CD8-positive, alpha-beta memory T cell (primary cell): ENCODE measurements at regions not wholly inside any gene's neighbourhood (a gene's known extent, or its start where the extent isn't known, plus 50 kb on each side); places are given as distances from the start of the nearest gene placed in this dataset.

Experiments
- CTCF ChIA-PET: fragments of 350-600 bp; sonication (Branson Sonifier 250); formaldehyde crosslinking; loops from one replicate; lab custom pipeline; 2021; ENCODE audit warnings: antibody characterized with exemption; lab: Charles Lee
- POLR2A ChIA-PET: fragments of 350-600 bp; sonication (Branson Sonifier 250); formaldehyde crosslinking; loops from one replicate; lab custom pipeline; 2021; ENCODE audit warnings: antibody characterized with exemption; lab: Charles Lee
- DNase-seq, 5 donors: peaks; one replicate each; pipeline versions ENCODE4 v3.0.0 to v3.0.0-alpha.2; 2020 to 2022; ENCODE audit warnings: mixed read lengths in 1 of 5
- H3K27ac ChIP-seq: one replicate; pipeline ENCODE4 v1.7.0; 2013; ENCODE audit warnings: low read depth, mild to moderate bottlenecking, low read length, moderate library complexity
- H3K27me3 ChIP-seq: 2 replicates; pipeline ENCODE4 v1.7.0; 2013; ENCODE audit warnings: low read length, mild to moderate bottlenecking; ENCODE audit not compliant: insufficient read depth, poor library complexity, severe bottlenecking
- H3K36me3 ChIP-seq: 2 replicates; pipeline ENCODE4 v1.7.0; 2013; ENCODE audit warnings: mild to moderate bottlenecking, low read length, moderate library complexity; ENCODE audit not compliant: insufficient read depth
- H3K4me1 ChIP-seq: 2 replicates; pipeline ENCODE4 v1.7.0; 2013; ENCODE audit warnings: mild to moderate bottlenecking, low read length, moderate library complexity; ENCODE audit not compliant: insufficient read depth
- H3K4me3 ChIP-seq: 2 replicates; pipeline ENCODE4 v1.7.0; 2013; ENCODE audit warnings: mild to moderate bottlenecking, low read length
- H3K9me3 ChIP-seq: 2 replicates; pipeline ENCODE4 v1.7.0; 2013; ENCODE audit warnings: mild to moderate bottlenecking, low read length
- H3K27ac Mint-ChIP-seq, 8 donors: one replicate each; pipeline ENCODE4 v1.8.0; 2020 to 2021; ENCODE audit warnings: mixed read lengths in 8 of 8, mild to moderate bottlenecking in 6 of 8, inconsistent platforms in 3 of 8, moderate library complexity in 3 of 8
- H3K27me3 Mint-ChIP-seq, 2 donors: one replicate each; pipeline ENCODE4 v1.8.0; 2020 to 2021; ENCODE audit warnings: mixed read lengths in 2 of 2, mild to moderate bottlenecking in 1 of 2, moderate library complexity in 1 of 2
- H3K36me3 Mint-ChIP-seq, 3 donors: one replicate each; pipeline ENCODE4 v1.8.0; 2020 to 2021; ENCODE audit warnings: mixed read lengths in 3 of 3, inconsistent platforms in 1 of 3, mild to moderate bottlenecking in 1 of 3
- H3K4me1 Mint-ChIP-seq, 3 donors: one replicate each; pipeline ENCODE4 v1.8.0; 2020 to 2021; ENCODE audit warnings: mixed read lengths in 3 of 3, inconsistent platforms in 1 of 3, mild to moderate bottlenecking in 1 of 3
- H3K4me3 Mint-ChIP-seq, 7 donors: one replicate each; pipeline ENCODE4 v1.8.0; 2020 to 2021; ENCODE audit warnings: mixed read lengths in 7 of 7, mild to moderate bottlenecking in 6 of 7, moderate library complexity in 4 of 7, inconsistent platforms in 2 of 7
- H3K9me3 Mint-ChIP-seq, 5 donors: one replicate each; pipeline ENCODE4 v1.8.0; 2020 to 2022; ENCODE audit warnings: mixed read lengths in 5 of 5, mild to moderate bottlenecking in 3 of 5, moderate library complexity in 2 of 5, inconsistent platforms in 1 of 5

- H3K27ac Mint-ChIP-seq: no peak overlapping the region
- H3K4me1 Mint-ChIP-seq: no peaks in the 10 kb centered on the region
- H3K4me3 Mint-ChIP-seq: no peak overlapping the region
- ChIA-PET CTCF (no interaction called here), POLR2A (no interaction called here)
- DNase-seq: no peak
- no peaks in the 10 kb centered on the region for H3K36me3 ChIP-seq
- H3K27me3 ChIP-seq: no peaks in the 10 kb centered on the region
- H3K4me1 ChIP-seq: no peaks in the 10 kb centered on the region
- H3K27me3 Mint-ChIP-seq: no peaks in the 10 kb centered on the region
- no peak overlapping the region for H3K4me3 ChIP-seq
- no peaks in the 10 kb centered on the region for H3K9me3 ChIP-seq
- H3K36me3 Mint-ChIP-seq: no peaks in the 10 kb centered on the region
- H3K27ac ChIP-seq: no peak overlapping the region
- H3K9me3 Mint-ChIP-seq: peaks cover 0 to 3% (median 0%) of the 10 kb centered on the region in 5 donors
Measured at GRCh38 chrX:139091878-139092277, 380.4 kb upstream of the FGF13 start.

GRCh38 chrX:139091066-139091465, 379.5 kb upstream of the FGF13 start:
- H3K27me3 Mint-ChIP-seq: no peaks in the 10 kb centered on the region
- no peak for DNase-seq
- H3K36me3 ChIP-seq: no peaks in the 10 kb centered on the region
- H3K9me3 ChIP-seq: no peaks in the 10 kb centered on the region
- H3K9me3 Mint-ChIP-seq: peaks cover 0 to 3% (median 0%) of the 10 kb centered on the region in 5 donors
- no peaks in the 10 kb centered on the region for H3K4me1 Mint-ChIP-seq
- H3K27me3 ChIP-seq: no peaks in the 10 kb centered on the region
- H3K4me1 ChIP-seq: no peaks in the 10 kb centered on the region
- H3K4me3 ChIP-seq: no peak overlapping the region
- ChIA-PET CTCF (no interaction called here), POLR2A (no interaction called here)
- no peak overlapping the region for H3K4me3 Mint-ChIP-seq
- H3K36me3 Mint-ChIP-seq: no peaks in the 10 kb centered on the region
- H3K27ac ChIP-seq: no peak overlapping the region
- H3K27ac Mint-ChIP-seq: no peak overlapping the region

- peaks cover 0 to 3% (median 0%) of the 10 kb centered on the region in 5 donors for H3K9me3 Mint-ChIP-seq
- no peak overlapping the region for H3K4me3 Mint-ChIP-seq
- H3K9me3 ChIP-seq: no peaks in the 10 kb centered on the region
- no peaks in the 10 kb centered on the region for H3K27me3 Mint-ChIP-seq
- no peaks in the 10 kb centered on the region for H3K36me3 Mint-ChIP-seq
- DNase-seq: no peak
- POLR2A ChIA-PET: no interaction called here
- H3K4me1 Mint-ChIP-seq: no peaks in the 10 kb centered on the region
- no peaks in the 10 kb centered on the region for H3K36me3 ChIP-seq
- H3K4me3 ChIP-seq: no peak overlapping the region
- H3K27ac Mint-ChIP-seq: no peak overlapping the region
- H3K4me1 ChIP-seq: no peaks in the 10 kb centered on the region
- no peaks in the 10 kb centered on the region for H3K27me3 ChIP-seq
- CTCF ChIA-PET: no interaction called here
- H3K27ac ChIP-seq: no peak overlapping the region
Measured at GRCh38 chrX:139086246-139086645, 374.7 kb upstream of the FGF13 start.

GRCh38 chrX:139085404-139085803, 373.9 kb upstream of the FGF13 start:
- Histone ChIP-seq H3K4me1 (no peaks in the 10 kb centered on the region), H3K27me3 (no peaks in the 10 kb centered on the region), H3K27ac (no peak overlapping the region), H3K4me3 (no peak overlapping the region), H3K36me3 (no peaks in the 10 kb centered on the region), H3K9me3 (no peaks in the 10 kb centered on the region)
- ChIA-PET CTCF (no interaction called here), POLR2A (no interaction called here)
- H3K36me3 Mint-ChIP-seq: no peaks in the 10 kb centered on the region
- no peak overlapping the region for H3K27ac Mint-ChIP-seq
- H3K4me1 Mint-ChIP-seq: no peaks in the 10 kb centered on the region
- H3K27me3 Mint-ChIP-seq: no peaks in the 10 kb centered on the region
- peaks cover 0 to 3% (median 0%) of the 10 kb centered on the region in 5 donors for H3K9me3 Mint-ChIP-seq
- no peak for DNase-seq
- no peak overlapping the region for H3K4me3 Mint-ChIP-seq

- Histone ChIP-seq H3K36me3 (no peaks in the 10 kb centered on the region), H3K9me3 (no peaks in the 10 kb centered on the region), H3K27ac (no peak overlapping the region), H3K4me3 (no peak overlapping the region), H3K27me3 (no peaks in the 10 kb centered on the region), H3K4me1 (no peaks in the 10 kb centered on the region)
- Mint-ChIP-seq H3K36me3 (no peaks in the 10 kb centered on the region), H3K4me3 (no peak overlapping the region), H3K4me1 (no peaks in the 10 kb centered on the region), H3K27ac (no peak overlapping the region), H3K27me3 (no peaks in the 10 kb centered on the region), H3K9me3 (peaks cover 0 to 2% (median 0%) of the 10 kb centered on the region in 5 donors)
- ChIA-PET POLR2A (no interaction called here), CTCF (no interaction called here)
- DNase-seq: no peak
Measured at GRCh38 chrX:139083191-139083590, 371.7 kb upstream of the FGF13 start.

GRCh38 chrX:139081965-139082364, 370.4 kb upstream of the FGF13 start:
- no peaks in the 10 kb centered on the region for H3K4me1 ChIP-seq
- no peaks in the 10 kb centered on the region for H3K36me3 Mint-ChIP-seq
- ChIA-PET CTCF (no interaction called here), POLR2A (no interaction called here)
- H3K27ac ChIP-seq: no peak overlapping the region
- no peak overlapping the region for H3K4me3 Mint-ChIP-seq
- no peak overlapping the region for H3K4me3 ChIP-seq
- no peaks in the 10 kb centered on the region for H3K27me3 Mint-ChIP-seq
- H3K9me3 ChIP-seq: no peaks in the 10 kb centered on the region
- no peaks in the 10 kb centered on the region for H3K4me1 Mint-ChIP-seq
- H3K9me3 Mint-ChIP-seq: no peaks in the 10 kb centered on the region
- no peaks in the 10 kb centered on the region for H3K36me3 ChIP-seq
- H3K27me3 ChIP-seq: no peaks in the 10 kb centered on the region
- no peak for DNase-seq
- H3K27ac Mint-ChIP-seq: no peak overlapping the region

- Histone ChIP-seq H3K4me1 (no peaks in the 10 kb centered on the region), H3K36me3 (no peaks in the 10 kb centered on the region), H3K27ac (no peak overlapping the region), H3K4me3 (no peak overlapping the region), H3K27me3 (no peaks in the 10 kb centered on the region), H3K9me3 (no peaks in the 10 kb centered on the region)
- DNase-seq: no peak
- Mint-ChIP-seq H3K36me3 (no peaks in the 10 kb centered on the region), H3K27me3 (no peaks in the 10 kb centered on the region), H3K27ac (no peak overlapping the region), H3K9me3 (no peaks in the 10 kb centered on the region), H3K4me3 (no peak overlapping the region), H3K4me1 (no peaks in the 10 kb centered on the region)
- CTCF ChIA-PET: no interaction called here
- POLR2A ChIA-PET: no interaction called here
Measured at GRCh38 chrX:139079789-139080188, 368.3 kb upstream of the FGF13 start.

- CTCF ChIA-PET: no interaction called here
Measured at GRCh38 chrX:139078761-139079280, 367.3 kb upstream of the FGF13 start.

GRCh38 chrX:139078342-139078741, 366.8 kb upstream of the FGF13 start:
- CTCF ChIA-PET: no interaction called here
- Mint-ChIP-seq H3K27ac (no peak overlapping the region), H3K36me3 (no peaks in the 10 kb centered on the region), H3K4me3 (no peak overlapping the region), H3K27me3 (peaks cover 0 to 1% of the 10 kb centered on the region in 2 donors), H3K9me3 (no peaks in the 10 kb centered on the region), H3K4me1 (no peaks in the 10 kb centered on the region)
- no peak for DNase-seq
- Histone ChIP-seq H3K27ac (no peak overlapping the region), H3K27me3 (no peaks in the 10 kb centered on the region), H3K9me3 (no peaks in the 10 kb centered on the region), H3K4me3 (no peak overlapping the region), H3K4me1 (no peaks in the 10 kb centered on the region), H3K36me3 (no peaks in the 10 kb centered on the region)
- POLR2A ChIA-PET: no interaction called here

More at GRCh38 chrX:139078761-139079280, 367.3 kb upstream of the FGF13 start:
- no peaks in the 10 kb centered on the region for H3K4me1 ChIP-seq
- POLR2A ChIA-PET: no interaction called here
- H3K9me3 Mint-ChIP-seq: no peaks in the 10 kb centered on the region
- no peaks in the 10 kb centered on the region for H3K27me3 ChIP-seq
- DNase-seq: no peak
- no peak overlapping the region for H3K4me3 ChIP-seq
- no peak overlapping the region for H3K4me3 Mint-ChIP-seq
- H3K27ac ChIP-seq: no peak overlapping the region
- no peaks in the 10 kb centered on the region for H3K36me3 Mint-ChIP-seq
- H3K27me3 Mint-ChIP-seq: peaks cover 0 to 1% of the 10 kb centered on the region in 2 donors
- no peaks in the 10 kb centered on the region for H3K36me3 ChIP-seq
- H3K27ac Mint-ChIP-seq: no peak overlapping the region
- H3K4me1 Mint-ChIP-seq: no peaks in the 10 kb centered on the region
- no peaks in the 10 kb centered on the region for H3K9me3 ChIP-seq
